DND-41 (cell line): ENCODE measurements at regions not wholly inside any gene's neighbourhood (a gene's known extent, or its start where the extent isn't known, plus 50 kb on each side); places are given as distances from the start of the nearest gene placed in this dataset.

Experiments used
- CTCF ChIP-seq: IDR thresholded peaks from 2 replicates; pipeline ENCODE4 v1.5.1; 2012; ENCODE audit warnings: borderline replicate concordance, low read length, moderate library complexity, mild to moderate bottlenecking; ENCODE audit not compliant: poor library complexity, severe bottlenecking; ENCODE audit errors: extremely low read depth
- EZH2 ChIP-seq: IDR thresholded peaks from 3 replicates; pipeline ENCODE4 v1.6.1; 2012; ENCODE audit warnings: borderline replicate concordance, low read depth, mild to moderate bottlenecking, moderate library complexity, low read length, inconsistent platforms; ENCODE audit not compliant: severe bottlenecking

GRCh38 chr2:228763379-228763981 is 507.6 kb downstream of the PID1 start:
- TF ChIP-seq CTCF (no peak), EZH2 (no peak)
